ENCODE measurements at regions not wholly inside any gene's neighbourhood (a gene's known extent, or its start where the extent isn't known, plus 50 kb on each side); places are given as distances from the start of the nearest gene placed in this dataset.

- no peak for TF ChIP-seq CTCF (IDR thresholded peaks at IDR 0.05; ENCODE audit: unreplicated experiment)
- no peaks in the 10 kb centered on the region for H3K27me3 Mint-ChIP-seq (ENCODE audit: unreplicated experiment)
- H3K27ac Mint-ChIP-seq (ENCODE audit: unreplicated experiment): no peak overlapping the region
- no peaks in the 10 kb centered on the region for H3K9me3 Mint-ChIP-seq (ENCODE audit: unreplicated experiment)
- peaks cover 28% of the 10 kb centered on the region for H3K4me1 Mint-ChIP-seq (ENCODE audit: unreplicated experiment)
- DNase-seq (ENCODE audit: low spot score): no peak
- no peak overlapping the region for H3K4me3 Mint-ChIP-seq (ENCODE audit: unreplicated experiment)
- H3K36me3 Mint-ChIP-seq (ENCODE audit: low read depth, unreplicated experiment): peaks cover 7% of the 10 kb centered on the region
These were observed 328.3 kb upstream of the MPDZ start for GRCh38 chr9:13607481-13608441.

GRCh38 chr9:13606586-13606985, 327.1 kb upstream of the MPDZ start:
- no peak for DNase-seq (ENCODE audit: low spot score)
- no peaks in the 10 kb centered on the region for H3K9me3 Mint-ChIP-seq (ENCODE audit: unreplicated experiment)
- H3K36me3 Mint-ChIP-seq (ENCODE audit: low read depth, unreplicated experiment): peaks cover 7% of the 10 kb centered on the region
- no peak overlapping the region for H3K4me3 Mint-ChIP-seq (ENCODE audit: unreplicated experiment)
- no peak for TF ChIP-seq CTCF (IDR thresholded peaks at IDR 0.05; ENCODE audit: unreplicated experiment)
- H3K27me3 Mint-ChIP-seq (ENCODE audit: unreplicated experiment): no peaks in the 10 kb centered on the region
- no peak overlapping the region for H3K27ac Mint-ChIP-seq (ENCODE audit: unreplicated experiment)
- H3K4me1 Mint-ChIP-seq (ENCODE audit: unreplicated experiment): peaks cover 30% of the 10 kb centered on the region

GRCh38 chr9:13603921-13604320, 324.4 kb upstream of the MPDZ start:
- Mint-ChIP-seq H3K27me3 (ENCODE audit: unreplicated experiment) (no peaks in the 10 kb centered on the region), H3K4me1 (ENCODE audit: unreplicated experiment) (peaks cover 27% of the 10 kb centered on the region), H3K9me3 (ENCODE audit: unreplicated experiment) (no peaks in the 10 kb centered on the region), H3K27ac (ENCODE audit: unreplicated experiment) (peak overlapping the region; percentile 14), H3K36me3 (ENCODE audit: low read depth, unreplicated experiment) (peaks cover 7% of the 10 kb centered on the region), H3K4me3 (ENCODE audit: unreplicated experiment) (no peak overlapping the region)
- DNase-seq (ENCODE audit: low spot score): no peak
- no peak for TF ChIP-seq CTCF (IDR thresholded peaks at IDR 0.05; ENCODE audit: unreplicated experiment)

- no peak for DNase-seq (ENCODE audit: low spot score)
- TF ChIP-seq CTCF (IDR thresholded peaks at IDR 0.05; ENCODE audit: unreplicated experiment): no peak
- H3K4me3 Mint-ChIP-seq (ENCODE audit: unreplicated experiment): no peak overlapping the region
- no peak overlapping the region for H3K27ac Mint-ChIP-seq (ENCODE audit: unreplicated experiment)
- no peaks in the 10 kb centered on the region for H3K27me3 Mint-ChIP-seq (ENCODE audit: unreplicated experiment)
- H3K9me3 Mint-ChIP-seq (ENCODE audit: unreplicated experiment): no peaks in the 10 kb centered on the region
- H3K4me1 Mint-ChIP-seq (ENCODE audit: unreplicated experiment): peaks cover 5% of the 10 kb centered on the region
- H3K36me3 Mint-ChIP-seq (ENCODE audit: low read depth, unreplicated experiment): peaks cover 2% of the 10 kb centered on the region
These were observed 319.2 kb upstream of the MPDZ start for GRCh38 chr9:13598738-13599137.

GRCh38 chr9:13597427-13597826, 317.9 kb upstream of the MPDZ start:
- H3K27ac Mint-ChIP-seq (ENCODE audit: unreplicated experiment): no peak overlapping the region
- TF ChIP-seq CTCF (IDR thresholded peaks at IDR 0.05; ENCODE audit: unreplicated experiment): no peak
- H3K9me3 Mint-ChIP-seq (ENCODE audit: unreplicated experiment): no peaks in the 10 kb centered on the region
- peaks cover 2% of the 10 kb centered on the region for H3K4me1 Mint-ChIP-seq (ENCODE audit: unreplicated experiment)
- H3K36me3 Mint-ChIP-seq (ENCODE audit: low read depth, unreplicated experiment): no peaks in the 10 kb centered on the region
- DNase-seq (ENCODE audit: low spot score): no peak
- no peak overlapping the region for H3K4me3 Mint-ChIP-seq (ENCODE audit: unreplicated experiment)
- no peaks in the 10 kb centered on the region for H3K27me3 Mint-ChIP-seq (ENCODE audit: unreplicated experiment)

Data from endothelial cell (in vitro differentiated cells).